Liver (tissue), 3 donors: ENCODE measurements at regions not wholly inside any gene's neighbourhood (a gene's known extent, or its start where the extent isn't known, plus 50 kb on each side); places are given as distances from the start of the nearest gene placed in this dataset.

Source experiments
- HNF4G ChIP-seq: IDR thresholded peaks from 2 replicates; pipeline ENCODE4 v1.6.1; 2016; ENCODE audit warnings: antibody characterized with exemption
- SP1 ChIP-seq: IDR thresholded peaks from 2 replicates; pipeline ENCODE4 v1.6.1; 2018; ENCODE audit warnings: antibody characterized with exemption, mild to moderate bottlenecking
- TF ChIP-seq, protein P1 (sequence below): fragments of 150-350 bp; IDR thresholded peaks from 2 replicates; pipeline ENCODE4 v1.5.1; 2017; ENCODE audit warnings: improper control_type of control experiment, low read depth, low read length; ENCODE audit not compliant: missing input control
- TF ChIP-seq, protein P2 (sequence below): IDR thresholded peaks from 2 replicates; pipeline ENCODE4 v1.6.1; 2016; ENCODE audit warnings: antibody characterized with exemption
- TF ChIP-seq, protein P3 (sequence below): IDR thresholded peaks from 2 replicates; pipeline ENCODE4 v1.6.1; 2016; ENCODE audit warnings: antibody characterized with exemption
- TF ChIP-seq, protein P4 (sequence below): IDR thresholded peaks from 2 replicates; pipeline ENCODE4 v1.6.1; 2016; ENCODE audit warnings: antibody characterized with exemption, mild to moderate bottlenecking
- donor health status: healthy.
- donor health status: healthy.

DNA sequence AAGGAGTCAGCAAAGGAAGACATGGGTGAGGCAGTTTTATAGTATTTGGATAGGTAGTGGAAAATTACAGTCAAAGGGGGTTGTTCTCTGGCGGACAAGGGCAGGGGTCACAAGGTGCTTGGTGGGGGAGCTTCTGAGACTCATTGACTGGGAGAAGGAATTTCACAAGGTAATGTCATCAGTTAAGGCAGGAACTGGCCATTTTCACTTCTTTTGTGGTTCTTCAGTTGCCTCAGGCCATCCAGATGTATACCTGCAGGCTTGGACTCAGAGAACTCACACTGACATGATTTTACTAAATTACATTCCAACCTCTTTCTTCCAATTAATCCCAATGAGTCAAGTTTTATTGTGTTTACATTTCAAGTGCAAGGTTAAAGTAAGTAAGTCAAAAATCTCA, 240.5 kb upstream of the API5 start:
- TF ChIP-seq, protein P1, sequence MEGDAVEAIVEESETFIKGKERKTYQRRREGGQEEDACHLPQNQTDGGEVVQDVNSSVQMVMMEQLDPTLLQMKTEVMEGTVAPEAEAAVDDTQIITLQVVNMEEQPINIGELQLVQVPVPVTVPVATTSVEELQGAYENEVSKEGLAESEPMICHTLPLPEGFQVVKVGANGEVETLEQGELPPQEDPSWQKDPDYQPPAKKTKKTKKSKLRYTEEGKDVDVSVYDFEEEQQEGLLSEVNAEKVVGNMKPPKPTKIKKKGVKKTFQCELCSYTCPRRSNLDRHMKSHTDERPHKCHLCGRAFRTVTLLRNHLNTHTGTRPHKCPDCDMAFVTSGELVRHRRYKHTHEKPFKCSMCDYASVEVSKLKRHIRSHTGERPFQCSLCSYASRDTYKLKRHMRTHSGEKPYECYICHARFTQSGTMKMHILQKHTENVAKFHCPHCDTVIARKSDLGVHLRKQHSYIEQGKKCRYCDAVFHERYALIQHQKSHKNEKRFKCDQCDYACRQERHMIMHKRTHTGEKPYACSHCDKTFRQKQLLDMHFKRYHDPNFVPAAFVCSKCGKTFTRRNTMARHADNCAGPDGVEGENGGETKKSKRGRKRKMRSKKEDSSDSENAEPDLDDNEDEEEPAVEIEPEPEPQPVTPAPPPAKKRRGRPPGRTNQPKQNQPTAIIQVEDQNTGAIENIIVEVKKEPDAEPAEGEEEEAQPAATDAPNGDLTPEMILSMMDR = no peak
- TF ChIP-seq, protein P2, sequence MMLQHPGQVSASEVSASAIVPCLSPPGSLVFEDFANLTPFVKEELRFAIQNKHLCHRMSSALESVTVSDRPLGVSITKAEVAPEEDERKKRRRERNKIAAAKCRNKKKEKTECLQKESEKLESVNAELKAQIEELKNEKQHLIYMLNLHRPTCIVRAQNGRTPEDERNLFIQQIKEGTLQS = no peak
- TF ChIP-seq SP1 (no peak), HNF4G (no peak)
- TF ChIP-seq, protein P3, sequence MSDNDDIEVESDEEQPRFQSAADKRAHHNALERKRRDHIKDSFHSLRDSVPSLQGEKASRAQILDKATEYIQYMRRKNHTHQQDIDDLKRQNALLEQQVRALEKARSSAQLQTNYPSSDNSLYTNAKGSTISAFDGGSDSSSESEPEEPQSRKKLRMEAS = no peak
- TF ChIP-seq, protein P4, sequence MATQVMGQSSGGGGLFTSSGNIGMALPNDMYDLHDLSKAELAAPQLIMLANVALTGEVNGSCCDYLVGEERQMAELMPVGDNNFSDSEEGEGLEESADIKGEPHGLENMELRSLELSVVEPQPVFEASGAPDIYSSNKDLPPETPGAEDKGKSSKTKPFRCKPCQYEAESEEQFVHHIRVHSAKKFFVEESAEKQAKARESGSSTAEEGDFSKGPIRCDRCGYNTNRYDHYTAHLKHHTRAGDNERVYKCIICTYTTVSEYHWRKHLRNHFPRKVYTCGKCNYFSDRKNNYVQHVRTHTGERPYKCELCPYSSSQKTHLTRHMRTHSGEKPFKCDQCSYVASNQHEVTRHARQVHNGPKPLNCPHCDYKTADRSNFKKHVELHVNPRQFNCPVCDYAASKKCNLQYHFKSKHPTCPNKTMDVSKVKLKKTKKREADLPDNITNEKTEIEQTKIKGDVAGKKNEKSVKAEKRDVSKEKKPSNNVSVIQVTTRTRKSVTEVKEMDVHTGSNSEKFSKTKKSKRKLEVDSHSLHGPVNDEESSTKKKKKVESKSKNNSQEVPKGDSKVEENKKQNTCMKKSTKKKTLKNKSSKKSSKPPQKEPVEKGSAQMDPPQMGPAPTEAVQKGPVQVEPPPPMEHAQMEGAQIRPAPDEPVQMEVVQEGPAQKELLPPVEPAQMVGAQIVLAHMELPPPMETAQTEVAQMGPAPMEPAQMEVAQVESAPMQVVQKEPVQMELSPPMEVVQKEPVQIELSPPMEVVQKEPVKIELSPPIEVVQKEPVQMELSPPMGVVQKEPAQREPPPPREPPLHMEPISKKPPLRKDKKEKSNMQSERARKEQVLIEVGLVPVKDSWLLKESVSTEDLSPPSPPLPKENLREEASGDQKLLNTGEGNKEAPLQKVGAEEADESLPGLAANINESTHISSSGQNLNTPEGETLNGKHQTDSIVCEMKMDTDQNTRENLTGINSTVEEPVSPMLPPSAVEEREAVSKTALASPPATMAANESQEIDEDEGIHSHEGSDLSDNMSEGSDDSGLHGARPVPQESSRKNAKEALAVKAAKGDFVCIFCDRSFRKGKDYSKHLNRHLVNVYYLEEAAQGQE = no peak
